ENCODE measurements at regions not wholly inside any gene's neighbourhood (a gene's known extent, or its start where the extent isn't known, plus 50 kb on each side); places are given as distances from the start of the nearest gene placed in this dataset.
A peak's percentile ranks its signal among the peaks of the same experiment; 100 is the strongest.

DNA sequence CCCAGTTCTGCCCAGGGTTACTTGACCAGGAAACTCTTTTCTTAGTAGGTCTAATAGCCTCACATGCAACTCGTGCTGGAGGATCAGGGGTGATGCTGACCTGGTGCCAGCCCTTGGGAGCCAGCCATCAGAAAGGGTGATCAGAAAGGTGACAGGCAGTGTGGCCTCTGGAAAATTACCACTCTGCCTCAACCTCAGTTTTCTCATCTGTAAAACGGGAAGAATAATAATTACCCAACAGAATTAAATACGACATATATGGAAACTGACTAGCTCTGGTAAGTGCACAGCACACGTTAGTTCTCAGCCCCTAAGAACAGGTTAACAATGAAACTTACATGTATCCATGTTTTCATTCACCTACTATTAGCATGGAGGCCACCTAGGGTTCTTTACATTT, 157.6 kb downstream of the EN1 start:
- CTCF ChIA-PET, result no interaction called here
- Mint-ChIP-seq H3K27me3 (ENCODE audit: low read depth) (no peaks in the 10 kb centered on the region), H3K27ac (no peak overlapping the region), H3K36me3 (no peaks in the 10 kb centered on the region), H3K9me3 (peaks cover 5% of the 10 kb centered on the region; the same call in 1 of the 2 replicates), H3K4me3 (no peak overlapping the region), H3K4me1 (0 out of 2 replicates have a peak, but pooled peaks cover 3% of the 10 kb centered on the region)
- no peak for TF ChIP-seq ELF4 (CRISPR knock-in tag; IDR thresholded peaks at IDR 0.05; ENCODE audit: low read depth)
- TF ChIP-seq ESRRA (CRISPR knock-in tag; IDR thresholded peaks at IDR 0.05; ENCODE audit: borderline replicate concordance), result no peak
- TF ChIP-seq AR (CRISPR knock-in tag; IDR thresholded peaks at IDR 0.05), result no peak
- TF ChIP-seq IRF2 (CRISPR knock-in tag; IDR thresholded peaks at IDR 0.05; ENCODE audit: borderline replicate concordance, low read depth), result no peak
- TF ChIP-seq ZMAT4 (CRISPR knock-in tag; IDR thresholded peaks at IDR 0.05), result no peak
- TF ChIP-seq ZNF121 (CRISPR knock-in tag; IDR thresholded peaks at IDR 0.05), result no peak
- no peak for TF ChIP-seq SMAD3 (CRISPR knock-in tag; IDR thresholded peaks at IDR 0.05; ENCODE audit: borderline replicate concordance)
- TF ChIP-seq SOX15 (CRISPR knock-in tag; IDR thresholded peaks at IDR 0.05), result no peak
- TF ChIP-seq, protein P1, sequence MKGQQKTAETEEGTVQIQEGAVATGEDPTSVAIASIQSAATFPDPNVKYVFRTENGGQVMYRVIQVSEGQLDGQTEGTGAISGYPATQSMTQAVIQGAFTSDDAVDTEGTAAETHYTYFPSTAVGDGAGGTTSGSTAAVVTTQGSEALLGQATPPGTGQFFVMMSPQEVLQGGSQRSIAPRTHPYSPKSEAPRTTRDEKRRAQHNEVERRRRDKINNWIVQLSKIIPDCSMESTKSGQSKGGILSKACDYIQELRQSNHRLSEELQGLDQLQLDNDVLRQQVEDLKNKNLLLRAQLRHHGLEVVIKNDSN (CRISPR knock-in tag; IDR thresholded peaks at IDR 0.05), result no peak
- no peak for TF ChIP-seq EMX1 (CRISPR knock-in tag; IDR thresholded peaks at IDR 0.05)
- TF ChIP-seq, protein P2, sequence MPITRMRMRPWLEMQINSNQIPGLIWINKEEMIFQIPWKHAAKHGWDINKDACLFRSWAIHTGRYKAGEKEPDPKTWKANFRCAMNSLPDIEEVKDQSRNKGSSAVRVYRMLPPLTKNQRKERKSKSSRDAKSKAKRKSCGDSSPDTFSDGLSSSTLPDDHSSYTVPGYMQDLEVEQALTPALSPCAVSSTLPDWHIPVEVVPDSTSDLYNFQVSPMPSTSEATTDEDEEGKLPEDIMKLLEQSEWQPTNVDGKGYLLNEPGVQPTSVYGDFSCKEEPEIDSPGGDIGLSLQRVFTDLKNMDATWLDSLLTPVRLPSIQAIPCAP (CRISPR knock-in tag; IDR thresholded peaks at IDR 0.05), result no peak
- TF ChIP-seq NR2C2 (CRISPR knock-in tag; IDR thresholded peaks at IDR 0.05), result no peak
- DNase-seq (ENCODE audit: low spot score) (no peak), ATAC-seq (no peak)
- POLR2A ChIA-PET, result no interaction called here

DNA sequence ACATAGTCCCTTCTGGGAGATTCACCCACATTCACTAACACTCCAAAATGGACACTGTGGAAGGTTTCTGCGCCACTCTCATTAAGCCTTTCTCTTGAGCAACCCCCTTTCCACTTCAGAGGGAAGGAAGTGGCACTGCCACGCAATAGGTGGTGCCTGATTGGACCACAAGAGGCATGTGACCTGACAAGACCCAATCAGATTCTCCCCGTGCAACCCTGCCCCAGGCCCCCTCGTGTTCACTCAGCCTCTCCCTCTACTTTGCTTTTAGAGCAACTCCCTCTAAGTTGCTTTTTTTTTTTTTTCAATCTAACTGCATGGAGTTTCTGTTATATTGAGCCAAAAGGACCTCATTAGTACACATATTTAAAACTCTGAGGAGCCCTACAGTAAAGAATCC, 158.0 kb downstream of the EN1 start:
- H3K27ac Mint-ChIP-seq, result no peak overlapping the region
- POLR2A ChIA-PET, result no interaction called here
- H3K36me3 Mint-ChIP-seq, result no peaks in the 10 kb centered on the region
- ATAC-seq, result no peak
- H3K27me3 Mint-ChIP-seq (ENCODE audit: low read depth), result no peaks in the 10 kb centered on the region
- no peak overlapping the region for H3K4me3 Mint-ChIP-seq
- CTCF ChIA-PET, result no interaction called here
- 0 out of 2 replicates have a peak, but pooled peaks cover 3% of the 10 kb centered on the region for H3K4me1 Mint-ChIP-seq
- H3K9me3 Mint-ChIP-seq, result peaks cover 5% of the 10 kb centered on the region; the same call in 1 of the 2 replicates
- DNase-seq (ENCODE audit: low spot score), result no peak
- no peak for TF ChIP-seq PRDM15 (CRISPR knock-in tag; IDR thresholded peaks at IDR 0.05)
- no peak for TF ChIP-seq GRHL2 (CRISPR knock-in tag; IDR thresholded peaks at IDR 0.05; ENCODE audit: insufficient replicate concordance, severe bottlenecking)
- peak; percentile 56; the same call in 1 of the 2 replicates for TF ChIP-seq USF2 (CRISPR knock-in tag; IDR thresholded peaks at IDR 0.05)
- TF ChIP-seq, protein P3, sequence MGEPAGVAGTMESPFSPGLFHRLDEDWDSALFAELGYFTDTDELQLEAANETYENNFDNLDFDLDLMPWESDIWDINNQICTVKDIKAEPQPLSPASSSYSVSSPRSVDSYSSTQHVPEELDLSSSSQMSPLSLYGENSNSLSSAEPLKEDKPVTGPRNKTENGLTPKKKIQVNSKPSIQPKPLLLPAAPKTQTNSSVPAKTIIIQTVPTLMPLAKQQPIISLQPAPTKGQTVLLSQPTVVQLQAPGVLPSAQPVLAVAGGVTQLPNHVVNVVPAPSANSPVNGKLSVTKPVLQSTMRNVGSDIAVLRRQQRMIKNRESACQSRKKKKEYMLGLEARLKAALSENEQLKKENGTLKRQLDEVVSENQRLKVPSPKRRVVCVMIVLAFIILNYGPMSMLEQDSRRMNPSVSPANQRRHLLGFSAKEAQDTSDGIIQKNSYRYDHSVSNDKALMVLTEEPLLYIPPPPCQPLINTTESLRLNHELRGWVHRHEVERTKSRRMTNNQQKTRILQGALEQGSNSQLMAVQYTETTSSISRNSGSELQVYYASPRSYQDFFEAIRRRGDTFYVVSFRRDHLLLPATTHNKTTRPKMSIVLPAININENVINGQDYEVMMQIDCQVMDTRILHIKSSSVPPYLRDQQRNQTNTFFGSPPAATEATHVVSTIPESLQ (CRISPR knock-in tag; IDR thresholded peaks at IDR 0.05), result no peak
- no peak for TF ChIP-seq ZNF532 (CRISPR knock-in tag; IDR thresholded peaks at IDR 0.05; ENCODE audit: borderline replicate concordance)
- no peak for TF ChIP-seq CREM (CRISPR knock-in tag; IDR thresholded peaks at IDR 0.05)
- TF ChIP-seq ZNF263 (CRISPR knock-in tag; IDR thresholded peaks at IDR 0.05; ENCODE audit: low read depth), result no peak
- no peak for TF ChIP-seq ZNF423 (CRISPR knock-in tag; IDR thresholded peaks at IDR 0.05)

Data from WTC11 (cell line).